Mammary epithelial cell (primary cell): ENCODE measurements at regions not wholly inside any gene's neighbourhood (a gene's known extent, or its start where the extent isn't known, plus 50 kb on each side); places are given as distances from the start of the nearest gene placed in this dataset.
"Not testable (repeated sequence)": the region's sequence is repeated elsewhere in the genome, so short reads cannot be mapped to it uniquely, and the experiment has no call there.

Experiments used
- EZH2 ChIP-seq: IDR thresholded peaks from 2 replicates; pipeline ENCODE4 v1.6.1; 2012; ENCODE audit warnings: low read length, inconsistent platforms, borderline replicate concordance
- TF ChIP-seq, protein P1 (sequence below), 2 donors: IDR thresholded peaks in 1 of 2; conservative IDR thresholded peaks in 1 of 2; 2 replicates each; pipeline ENCODE4 v1.5.1; 2011 to 2012; ENCODE audit warnings: inconsistent platforms in 2 of 2, low read length in 2 of 2, mild to moderate bottlenecking in 2 of 2, control low read depth in 1 of 2, low read depth in 1 of 2; ENCODE audit not compliant: insufficient read depth in 1 of 2; ENCODE audit errors: extremely low read depth in 1 of 2

DNA sequence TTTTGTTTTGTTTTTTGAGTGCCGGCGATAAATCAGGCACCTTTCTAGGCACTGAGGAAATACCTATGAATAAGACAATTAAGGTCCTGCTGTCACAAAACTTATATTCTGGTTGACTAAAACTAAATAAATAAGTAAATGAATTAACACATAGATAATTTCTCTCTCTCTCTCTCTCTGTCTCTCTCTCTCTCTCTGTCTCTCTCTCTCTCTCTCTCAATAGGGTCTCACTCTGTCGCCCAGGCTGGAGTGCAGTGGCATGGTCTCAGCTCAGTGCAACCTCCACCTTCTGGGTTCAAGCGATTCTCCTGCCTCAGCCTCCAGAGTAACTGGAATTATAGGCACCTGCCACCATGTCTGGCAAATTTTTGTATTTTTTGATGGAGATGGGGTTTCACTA, 87.7 kb upstream of the ZDHHC17 start:
- TF ChIP-seq, protein P1, sequence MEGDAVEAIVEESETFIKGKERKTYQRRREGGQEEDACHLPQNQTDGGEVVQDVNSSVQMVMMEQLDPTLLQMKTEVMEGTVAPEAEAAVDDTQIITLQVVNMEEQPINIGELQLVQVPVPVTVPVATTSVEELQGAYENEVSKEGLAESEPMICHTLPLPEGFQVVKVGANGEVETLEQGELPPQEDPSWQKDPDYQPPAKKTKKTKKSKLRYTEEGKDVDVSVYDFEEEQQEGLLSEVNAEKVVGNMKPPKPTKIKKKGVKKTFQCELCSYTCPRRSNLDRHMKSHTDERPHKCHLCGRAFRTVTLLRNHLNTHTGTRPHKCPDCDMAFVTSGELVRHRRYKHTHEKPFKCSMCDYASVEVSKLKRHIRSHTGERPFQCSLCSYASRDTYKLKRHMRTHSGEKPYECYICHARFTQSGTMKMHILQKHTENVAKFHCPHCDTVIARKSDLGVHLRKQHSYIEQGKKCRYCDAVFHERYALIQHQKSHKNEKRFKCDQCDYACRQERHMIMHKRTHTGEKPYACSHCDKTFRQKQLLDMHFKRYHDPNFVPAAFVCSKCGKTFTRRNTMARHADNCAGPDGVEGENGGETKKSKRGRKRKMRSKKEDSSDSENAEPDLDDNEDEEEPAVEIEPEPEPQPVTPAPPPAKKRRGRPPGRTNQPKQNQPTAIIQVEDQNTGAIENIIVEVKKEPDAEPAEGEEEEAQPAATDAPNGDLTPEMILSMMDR (conservative IDR thresholded peaks at IDR 0.05 in 1 of 2, IDR thresholded peaks at IDR 0.05 in 1 of 2; ENCODE audit: extremely low read depth in 1 of 2, insufficient read depth in 1 of 2, low read depth in 1 of 2, low read length in 2 of 2): not testable (repeated sequence)
- not testable (repeated sequence) for TF ChIP-seq EZH2
